HG02588 (cell line): ENCODE measurements at regions not wholly inside any gene's neighbourhood (a gene's known extent, or its start where the extent isn't known, plus 50 kb on each side); places are given as distances from the start of the nearest gene placed in this dataset.

Experiments used
- ATAC-seq: cut with Tn5 transposase; IDR thresholded peaks from one replicate; pipeline ENCODE4 v1.9.1; 2021; ENCODE audit warnings: mild to moderate bottlenecking, moderate library complexity; ENCODE audit not compliant: unreplicated experiment

DNA sequence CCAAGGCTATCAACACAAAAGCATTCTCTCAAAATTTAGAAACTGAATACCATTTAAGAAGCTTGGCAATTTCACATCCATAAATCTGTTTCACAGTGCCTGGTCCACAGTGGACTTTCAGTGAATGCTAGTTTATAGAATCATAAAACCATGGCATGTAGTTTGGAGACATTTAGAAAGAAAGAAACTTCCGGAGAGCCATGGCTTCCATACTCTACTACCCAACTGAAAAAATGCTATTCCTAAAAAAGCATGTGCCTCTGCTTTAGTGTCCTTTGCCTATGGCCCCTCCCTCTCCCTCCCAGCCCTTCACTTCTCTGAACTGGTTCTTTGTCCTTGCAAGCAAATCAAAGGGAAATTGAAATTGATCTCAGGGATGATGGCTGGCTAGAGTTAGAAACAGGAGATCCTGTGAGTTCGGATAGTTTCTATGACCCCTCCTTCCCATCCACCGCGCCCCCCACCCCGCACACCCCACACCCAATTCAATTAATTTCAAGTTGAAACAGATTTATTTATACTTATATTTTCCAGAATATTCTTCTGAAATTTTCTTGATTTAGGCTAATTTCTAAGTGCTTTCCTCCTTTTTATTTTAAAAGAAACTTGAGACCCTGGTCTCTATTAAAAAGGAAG, 248.3 kb downstream of the TRIB2 start:
- ATAC-seq = no peak

DNA sequence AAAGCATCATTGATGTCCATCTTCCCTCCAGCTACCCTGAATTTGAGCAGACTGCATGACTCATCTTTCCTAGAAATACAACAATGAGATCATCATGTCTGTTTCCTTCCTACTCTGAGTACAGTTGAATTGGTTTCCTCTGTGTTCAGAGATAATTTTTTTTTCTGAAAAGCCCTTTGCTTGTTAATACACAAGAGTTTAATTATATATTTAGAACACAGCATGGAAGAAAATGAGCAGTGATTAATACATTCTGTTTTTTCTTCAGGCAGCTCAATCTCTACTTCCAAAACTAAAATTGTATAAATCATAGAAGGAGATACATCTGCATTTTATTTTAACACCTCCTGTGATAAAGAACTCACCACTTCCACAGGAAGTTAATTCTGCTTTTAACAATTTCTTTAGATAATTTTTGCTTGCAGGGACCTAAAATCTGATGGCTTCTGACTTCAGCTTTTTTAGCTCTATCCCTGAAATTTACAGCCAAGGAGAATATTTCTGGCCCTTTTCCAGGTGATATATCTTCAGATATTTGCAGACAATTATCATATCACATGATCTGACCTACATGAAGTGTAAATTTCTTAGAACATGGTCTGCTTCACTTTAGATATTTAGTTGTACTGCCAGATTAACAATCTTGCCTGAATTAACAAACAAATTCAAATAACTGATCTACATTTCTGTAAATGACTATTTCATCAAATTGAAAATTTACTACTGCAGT, 249.0 kb downstream of the TRIB2 start:
- ATAC-seq = no peak

DNA sequence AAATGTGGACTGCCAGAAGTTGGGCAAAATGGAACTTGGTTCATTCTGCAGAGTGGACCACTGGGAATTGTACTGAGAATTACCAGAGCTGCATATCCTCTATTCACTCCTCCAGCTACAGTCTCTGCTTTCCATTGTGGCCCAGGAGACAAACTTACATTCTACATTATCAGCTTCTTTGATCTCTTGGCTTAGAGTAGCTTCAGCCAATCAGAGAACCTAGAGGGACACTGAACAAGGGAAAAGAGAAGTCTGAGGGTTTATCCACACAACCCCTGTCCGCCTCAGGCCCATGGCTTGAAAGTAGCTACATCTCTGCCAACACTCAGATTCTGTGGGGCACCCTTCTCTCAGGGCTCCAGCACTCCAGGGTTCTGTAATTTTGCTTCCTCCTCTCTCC, 251.1 kb downstream of the TRIB2 start:
- no peak for ATAC-seq

DNA sequence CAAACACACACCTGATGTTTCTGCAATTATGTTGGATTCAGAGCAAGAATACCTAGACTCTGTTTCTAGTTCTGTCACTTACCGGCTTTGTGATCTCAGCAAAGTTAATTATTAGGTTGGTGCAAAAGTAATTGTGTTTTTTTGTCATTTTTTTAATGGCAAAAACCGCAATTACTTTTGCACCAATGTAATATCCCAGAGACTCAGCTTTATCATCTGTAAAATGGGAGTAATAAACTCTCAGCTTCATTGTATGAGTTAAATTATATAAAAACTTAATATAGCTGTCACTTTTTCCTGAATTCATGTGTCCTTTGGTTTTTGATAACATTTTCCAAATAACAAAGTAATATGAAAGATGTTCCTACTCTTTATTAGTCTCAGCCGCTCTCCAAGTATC, 251.7 kb downstream of the TRIB2 start:
- ATAC-seq = no peak

DNA sequence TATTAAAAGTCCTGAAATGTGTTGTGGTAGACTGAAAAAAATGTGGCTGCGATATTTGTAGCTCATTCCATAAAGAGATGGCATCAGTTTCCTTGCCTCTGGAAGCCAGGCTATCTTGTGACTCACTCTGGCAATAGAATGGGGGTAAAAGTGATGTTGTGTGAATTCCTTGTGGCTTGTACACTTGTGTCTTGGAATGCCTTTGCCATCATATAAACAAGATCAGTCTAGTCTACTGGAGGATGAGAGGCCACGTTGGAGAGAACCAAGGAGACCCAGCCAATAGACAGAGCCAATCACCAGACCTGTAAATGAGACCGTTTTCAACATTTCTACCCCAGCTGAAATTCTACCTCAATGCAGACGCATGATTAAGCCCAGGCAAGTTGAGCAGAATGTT, 254.1 kb downstream of the TRIB2 start:
- ATAC-seq = no peak

DNA sequence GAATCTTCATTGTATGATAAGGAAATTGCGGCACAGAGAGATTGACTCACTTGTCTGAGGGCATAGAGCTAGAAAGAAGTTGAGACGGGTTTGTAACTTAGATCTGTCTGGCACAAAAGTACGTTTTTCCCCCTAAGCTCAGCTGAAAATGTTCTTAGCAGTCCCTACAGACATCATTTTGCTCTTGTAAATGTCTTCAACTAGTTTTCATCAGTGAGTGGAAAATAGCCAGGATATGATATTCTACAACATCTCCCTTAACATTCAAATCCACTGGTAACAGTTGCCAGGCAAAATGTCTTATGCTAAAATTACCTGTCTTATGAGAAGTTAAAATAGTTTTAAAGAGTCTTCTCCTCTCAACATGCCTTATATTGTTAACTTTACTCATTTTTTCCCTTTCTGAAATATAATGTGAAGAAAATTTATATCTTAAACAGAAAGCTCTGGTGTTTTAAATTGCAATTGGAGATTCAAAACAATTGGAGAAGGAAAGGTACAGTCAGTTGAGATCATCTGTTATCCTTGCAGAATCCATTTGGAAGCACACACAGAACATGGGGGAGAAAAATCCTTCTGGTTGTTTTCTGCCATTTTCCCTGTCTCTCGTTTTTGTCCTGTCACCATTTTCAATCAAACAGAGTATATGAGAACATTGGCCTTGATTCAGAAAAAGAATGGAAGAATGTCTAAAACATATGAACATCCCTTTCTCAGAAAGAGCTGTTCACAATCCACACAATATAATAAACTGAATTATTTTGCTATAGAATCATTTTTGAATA, 255.0 kb downstream of the TRIB2 start:
- no peak for ATAC-seq

DNA sequence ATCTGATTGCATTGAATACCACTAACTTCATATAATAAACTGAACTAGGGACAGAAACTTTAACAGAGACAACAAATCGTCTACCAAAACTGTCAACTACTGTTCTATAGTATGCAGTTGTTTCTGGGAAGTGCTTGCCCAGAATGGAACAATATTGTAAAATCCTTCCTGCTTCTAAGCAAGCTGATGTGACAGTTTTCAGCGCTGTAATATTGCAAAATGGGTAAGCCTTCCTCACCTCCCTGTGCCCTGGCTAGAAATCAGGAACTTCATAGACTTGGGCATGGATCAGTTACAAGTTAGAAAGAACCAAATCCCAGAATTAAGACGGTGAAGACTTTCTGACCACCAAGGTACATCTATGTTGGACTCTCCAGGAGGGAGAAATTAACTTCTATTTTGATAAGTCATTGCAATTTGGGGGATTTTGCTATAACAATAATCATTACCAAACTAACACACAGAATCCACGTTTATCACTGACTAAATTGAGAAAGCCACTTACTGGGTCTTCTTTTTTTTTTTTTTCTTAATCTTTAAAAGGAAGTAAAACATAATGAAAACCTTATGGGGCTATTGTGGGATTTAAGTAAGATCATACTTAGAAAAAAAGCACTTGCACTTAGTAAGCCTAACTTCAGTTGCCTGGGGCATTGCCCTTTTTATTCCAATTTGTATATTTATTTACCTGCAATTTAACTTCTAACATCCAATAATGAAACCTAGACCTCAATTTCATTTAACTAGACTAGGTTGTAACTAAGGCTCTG, 261.5 kb downstream of the TRIB2 start:
- ATAC-seq = no peak

DNA sequence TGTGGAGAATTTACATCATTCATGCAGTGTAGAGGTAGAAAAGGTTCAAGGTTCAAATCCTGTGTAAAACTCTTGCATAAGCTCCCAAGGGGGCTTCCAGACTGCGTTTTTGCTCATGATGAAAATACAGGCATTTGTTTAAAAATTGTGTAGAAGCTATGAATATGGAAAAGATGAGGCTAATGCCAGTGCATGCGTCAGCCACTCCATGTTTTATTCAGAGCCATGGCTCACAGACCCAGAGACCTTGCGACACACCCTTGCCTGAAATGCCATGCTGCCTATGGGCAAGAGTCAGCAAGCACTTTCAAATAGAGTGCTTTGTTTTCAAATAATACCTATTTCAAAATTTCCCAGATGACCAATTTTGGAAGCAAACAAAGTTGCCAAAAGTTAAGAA, 262.3 kb downstream of the TRIB2 start:
- no peak for ATAC-seq

DNA sequence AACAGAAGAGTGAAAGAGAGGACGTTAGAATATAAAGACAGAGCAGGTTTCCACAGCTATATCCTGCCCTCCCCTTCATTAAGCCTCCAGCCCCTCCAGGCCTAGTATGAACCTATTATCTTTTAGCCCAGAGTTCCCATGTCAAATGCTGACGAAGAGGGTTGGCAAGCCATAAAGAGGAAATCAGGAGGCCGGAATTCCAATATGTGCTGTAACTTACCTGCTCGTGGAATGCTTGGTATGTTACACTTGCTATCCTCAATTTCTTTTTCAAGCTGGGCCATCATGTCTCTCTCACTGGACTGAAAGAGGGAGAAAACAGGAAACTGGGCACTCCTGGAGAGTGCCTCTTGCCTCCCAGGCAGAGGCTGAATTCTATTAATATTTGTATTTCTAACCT, 264.1 kb downstream of the TRIB2 start:
- no peak for ATAC-seq

DNA sequence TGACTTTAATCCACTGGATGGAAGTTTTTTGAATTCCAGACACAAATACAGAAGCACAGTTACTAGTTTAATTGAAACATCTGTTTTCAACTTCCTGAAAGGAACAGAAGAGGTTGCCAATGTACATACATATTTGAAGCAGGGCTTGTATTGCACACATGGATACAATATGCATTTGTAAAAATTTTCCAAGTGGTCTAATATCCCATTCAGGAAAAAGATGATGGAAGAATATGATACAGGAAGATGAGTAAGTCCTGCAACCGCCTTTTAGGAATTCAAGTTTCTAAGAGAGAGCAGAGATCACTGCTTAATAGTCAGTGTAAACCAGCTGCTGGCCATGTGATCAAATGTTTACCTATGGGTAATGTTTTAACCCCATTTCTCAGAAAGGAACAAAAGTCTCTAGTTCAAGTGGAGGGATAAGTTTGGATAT, 265.4 kb downstream of the TRIB2 start:
- ATAC-seq = no peak

DNA sequence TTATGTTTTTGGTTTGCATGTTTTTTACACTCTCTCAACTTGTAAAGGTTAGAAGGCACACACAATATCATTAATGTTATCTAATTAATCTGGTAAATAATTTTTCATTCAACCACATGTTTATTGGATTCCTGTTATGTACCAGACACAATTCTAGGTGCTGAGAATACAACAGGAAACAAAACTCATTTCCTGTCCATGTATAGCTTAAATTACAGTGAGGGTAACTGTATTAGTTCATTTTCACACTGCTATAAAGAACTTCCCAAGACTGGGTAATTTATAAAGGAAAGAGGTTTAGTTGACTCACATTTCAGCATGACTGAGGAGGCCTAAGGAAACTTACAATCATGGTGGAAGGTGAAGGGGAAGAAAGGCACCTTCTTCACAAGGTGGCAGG, 270.5 kb downstream of the TRIB2 start:
- no peak for ATAC-seq

DNA sequence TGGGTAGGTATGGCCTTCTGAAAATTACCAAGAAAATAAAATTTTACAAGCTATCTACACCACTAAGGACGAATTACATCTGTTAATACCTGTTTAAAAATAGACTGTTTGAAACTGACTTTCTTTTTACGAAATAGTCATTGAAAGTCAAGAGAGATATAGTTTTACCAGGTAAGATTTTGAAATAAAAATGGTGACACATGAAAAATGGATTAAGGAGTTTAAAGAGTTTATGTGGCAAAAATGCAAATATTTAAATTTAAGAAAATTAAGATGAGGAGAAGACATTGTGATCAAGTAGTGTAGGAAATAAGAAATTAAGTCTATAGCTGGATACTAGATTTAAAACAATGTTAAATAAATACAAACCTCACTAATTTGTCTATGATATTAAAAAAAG, 271.5 kb downstream of the TRIB2 start:
- ATAC-seq = no peak

DNA sequence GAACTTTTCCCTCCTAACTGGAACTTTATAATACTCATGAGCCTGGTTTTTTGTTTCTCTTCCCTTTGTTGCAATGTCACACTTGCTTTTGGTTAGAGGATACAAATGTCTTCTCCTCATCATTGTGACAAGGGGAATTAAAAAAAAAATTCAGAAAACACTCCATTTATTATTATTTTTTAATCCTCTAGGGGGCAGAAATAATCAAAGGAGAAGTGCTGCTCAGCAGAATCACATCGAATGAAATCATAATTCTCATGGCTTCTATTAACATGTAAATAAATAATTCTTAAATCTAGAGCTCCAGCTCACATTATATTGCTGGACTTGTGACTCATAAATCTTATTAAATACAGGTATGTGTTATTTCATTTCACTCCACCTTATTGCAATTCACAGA, 273.8 kb downstream of the TRIB2 start:
- no peak for ATAC-seq

DNA sequence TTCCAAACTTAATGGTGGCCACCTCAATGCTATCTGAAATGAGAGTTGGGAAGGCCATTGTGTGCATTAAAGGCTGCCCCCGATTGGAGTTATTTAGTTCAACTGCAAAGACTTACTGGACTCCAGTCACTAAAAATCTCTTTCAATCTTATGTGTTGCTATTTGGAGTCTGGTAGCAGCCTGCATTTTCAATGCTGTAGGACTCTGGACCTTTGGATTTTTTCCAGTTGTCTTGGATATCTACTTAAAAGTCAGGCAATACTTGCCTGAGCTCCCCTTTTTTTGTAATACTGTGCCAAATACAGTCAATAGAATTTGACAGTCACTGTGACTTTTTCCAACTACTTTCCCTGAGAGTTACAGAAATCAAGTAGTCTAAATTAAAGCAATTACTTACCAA, 281.9 kb downstream of the TRIB2 start:
- no peak for ATAC-seq

DNA sequence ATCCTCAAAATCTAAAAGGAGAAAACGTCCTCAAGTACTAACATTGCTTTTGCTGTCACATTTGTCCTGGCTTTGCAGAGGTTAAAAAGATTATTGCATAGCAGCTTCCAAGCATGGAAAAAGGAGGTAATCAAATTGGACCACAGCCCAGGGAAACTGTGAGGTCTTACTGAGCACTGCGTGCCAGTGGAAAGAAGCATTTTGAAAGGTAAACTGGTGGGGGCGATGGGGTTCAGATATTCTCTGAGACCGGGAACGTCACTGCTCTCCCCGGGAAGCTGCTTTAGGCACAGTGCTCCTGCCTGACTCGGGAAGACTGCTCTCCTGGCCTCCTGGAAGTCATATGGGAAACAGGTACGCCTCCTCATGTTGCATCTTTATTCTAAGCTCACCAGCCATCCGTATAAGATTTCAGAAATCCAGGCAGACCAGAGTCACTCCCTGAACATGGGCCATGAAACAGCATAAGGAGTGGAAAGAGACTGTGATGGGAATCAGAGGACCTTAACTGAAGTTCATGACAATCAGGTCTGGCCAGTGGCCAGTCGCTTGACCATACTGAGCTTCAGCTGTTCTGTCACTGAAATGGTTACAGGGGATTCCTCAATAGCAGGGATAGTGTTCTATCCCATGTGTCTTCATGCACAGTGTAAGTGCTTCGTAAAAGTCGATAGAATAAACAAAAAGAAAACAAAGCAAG, 284.1 kb downstream of the TRIB2 start:
- ATAC-seq = no peak

DNA sequence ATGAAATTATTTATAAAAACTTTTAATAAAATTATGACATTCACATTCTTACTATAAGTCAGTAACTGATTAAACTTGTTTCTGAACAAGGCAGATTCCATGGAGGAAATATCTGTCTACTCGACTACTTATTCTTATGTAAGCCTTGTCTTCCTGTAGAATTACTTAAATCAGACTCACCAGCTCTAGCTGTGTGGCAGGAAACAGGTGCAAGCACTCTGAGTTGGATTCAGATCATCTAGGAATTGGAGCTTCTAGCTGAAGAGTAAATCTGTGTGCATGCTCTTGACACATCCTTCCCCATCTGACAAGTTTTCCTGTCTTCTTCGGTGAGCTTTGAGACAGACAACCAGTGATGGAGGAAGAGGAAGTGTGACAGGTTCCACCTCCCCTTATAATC, 284.7 kb downstream of the TRIB2 start:
- no peak for ATAC-seq

DNA sequence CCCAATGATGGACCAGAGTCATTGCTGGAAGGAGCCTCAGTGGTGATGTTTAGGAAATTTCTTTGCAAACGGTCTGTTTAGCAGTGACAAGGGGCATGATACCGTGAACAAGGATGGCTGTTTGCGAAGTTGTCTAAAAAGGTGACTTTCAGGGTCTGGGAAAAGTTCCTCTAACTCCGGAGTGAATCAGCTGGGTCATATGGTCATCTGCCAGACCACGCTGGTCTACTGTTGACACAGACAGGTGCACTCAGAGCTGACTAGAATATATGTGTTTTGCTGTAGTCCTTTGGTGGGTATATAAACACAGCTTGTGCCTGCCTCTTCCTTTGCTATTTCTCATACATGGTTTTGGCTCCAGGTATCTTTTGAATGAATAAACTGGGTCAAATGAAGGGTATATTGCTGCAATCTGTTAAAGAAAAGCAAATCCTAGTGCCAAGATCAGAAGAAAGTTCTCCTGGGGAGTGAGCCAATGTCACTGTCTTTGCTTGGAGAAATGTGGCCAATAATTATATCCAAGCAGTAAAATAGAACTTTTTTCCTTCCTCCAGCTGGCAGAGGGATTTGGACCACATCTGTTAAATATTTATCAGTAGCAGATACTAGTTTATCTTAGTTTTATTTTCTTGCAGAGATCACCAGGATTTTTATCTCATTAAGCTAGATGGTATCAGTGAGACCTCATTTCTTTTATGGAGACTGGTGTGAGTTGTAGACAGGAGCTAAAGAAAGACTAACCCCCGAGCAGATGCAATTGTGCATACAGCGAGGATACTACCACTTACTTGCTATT, 286.0 kb downstream of the TRIB2 start:
- ATAC-seq = no peak

DNA sequence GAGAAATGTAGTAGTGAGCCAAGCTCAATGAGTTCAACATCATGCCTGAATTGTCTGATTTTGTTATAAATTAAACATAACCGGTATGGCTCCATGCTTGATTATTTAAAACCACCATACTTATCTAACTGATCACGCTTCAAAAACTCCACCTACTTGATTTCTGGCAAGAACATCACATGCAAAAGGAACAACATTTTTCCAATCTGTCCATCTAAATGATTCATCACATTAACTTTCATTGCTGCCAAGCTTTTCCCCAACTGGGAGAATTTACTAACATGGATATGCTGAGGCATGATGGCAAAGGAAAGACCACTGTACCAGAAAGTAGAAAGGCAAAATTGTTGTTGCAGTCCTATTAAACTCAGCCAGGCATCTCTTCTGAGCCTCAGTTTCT, 286.8 kb downstream of the TRIB2 start:
- no peak for ATAC-seq

DNA sequence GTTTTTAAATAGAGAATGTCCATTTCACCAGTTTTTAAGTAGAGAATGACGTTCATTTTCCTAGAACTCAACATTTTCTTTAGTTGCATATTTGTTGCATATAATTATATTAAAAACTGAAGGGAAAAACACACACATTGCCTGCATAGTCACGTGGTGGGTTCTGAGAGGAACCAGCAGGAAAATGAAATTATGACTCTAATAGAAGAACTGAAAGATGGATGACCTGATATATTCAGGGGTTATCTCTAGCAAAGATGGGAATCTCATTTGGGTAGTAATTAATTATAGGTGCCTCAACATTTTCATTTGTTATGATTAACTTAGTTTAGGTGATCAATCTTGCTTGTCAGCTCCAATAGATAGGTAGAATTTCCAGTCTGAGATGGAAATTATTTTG, 288.3 kb downstream of the TRIB2 start:
- no peak for ATAC-seq

DNA sequence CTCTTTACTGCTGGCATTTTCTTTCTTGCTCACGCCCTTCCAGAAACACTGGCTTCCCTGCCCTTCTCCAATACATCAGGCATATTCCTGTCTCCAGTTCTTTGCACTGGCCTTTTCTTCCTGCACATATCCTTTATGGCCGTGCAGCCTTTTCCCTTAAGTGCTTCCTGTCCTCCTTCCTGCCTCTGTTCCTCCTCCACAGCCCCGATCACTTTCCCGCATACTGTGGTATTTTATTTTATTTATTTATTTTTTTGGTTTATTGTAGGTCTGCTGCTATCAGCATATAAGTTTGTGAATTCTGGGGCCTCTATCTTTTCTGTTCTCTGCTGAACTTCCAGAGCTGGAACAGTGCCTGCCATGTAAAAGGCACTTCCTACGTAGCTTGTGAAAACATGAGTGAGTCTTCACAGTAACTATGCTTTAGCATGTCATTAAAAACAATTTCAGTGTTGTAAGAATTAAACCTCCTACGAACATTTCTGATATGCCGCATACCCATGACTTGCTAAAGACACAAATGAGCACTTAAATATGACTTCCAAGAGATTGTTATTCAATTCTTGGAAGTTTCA, 289.1 kb downstream of the TRIB2 start:
- no peak for ATAC-seq
